ENCODE measurements at regions not wholly inside any gene's neighbourhood (a gene's known extent, or its start where the extent isn't known, plus 50 kb on each side); places are given as distances from the start of the nearest gene placed in this dataset.

DNA sequence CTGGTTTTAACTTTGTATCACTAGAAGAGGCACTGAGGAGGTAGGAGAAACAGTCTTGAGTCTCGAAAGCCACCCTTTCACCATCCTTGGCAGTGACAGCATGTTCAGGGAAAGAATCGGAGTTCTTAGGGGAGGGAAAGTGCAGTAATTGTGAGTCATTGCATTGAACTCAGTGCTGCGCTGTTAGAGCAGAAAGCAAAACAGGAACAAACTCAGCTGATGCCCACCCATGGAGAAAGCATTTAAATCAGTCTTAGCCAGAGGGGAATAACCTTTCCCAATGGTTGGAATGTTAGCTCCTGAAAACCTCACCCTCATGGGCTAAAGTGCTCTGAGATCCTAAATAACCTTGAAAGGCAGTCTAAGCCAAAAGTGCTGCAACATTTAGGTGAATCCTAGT is 845.6 kb upstream of the CNTNAP5 start:
- no peak for TF ChIP-seq CTCF (IDR thresholded peaks at IDR 0.05; ENCODE audit: insufficient read depth, low read length, poor library complexity, severe bottlenecking)
- DNase-seq (ENCODE audit: low read depth): no peak

GRCh38 chr2:123195957-123196356 is 829.1 kb upstream of the CNTNAP5 start:
- DNase-seq (ENCODE audit: low read depth): no peak
- H3K4me3 ChIP-seq (ENCODE audit: low read depth, low read length): no peak overlapping the region
- no peak for TF ChIP-seq CTCF (IDR thresholded peaks at IDR 0.05; ENCODE audit: insufficient read depth, low read length, poor library complexity, severe bottlenecking)
- no peaks in the 10 kb centered on the region for H3K36me3 ChIP-seq (ENCODE audit: control insufficient read depth, insufficient read depth, low read length)
- H3K27me3 ChIP-seq (ENCODE audit: control insufficient read depth, insufficient read depth, low read length): no peaks in the 10 kb centered on the region

More for the DNA sequence above, 845.6 kb upstream of the CNTNAP5 start:
- no peak overlapping the region for H3K4me3 ChIP-seq (ENCODE audit: low read depth, low read length)
- no peaks in the 10 kb centered on the region for H3K27me3 ChIP-seq (ENCODE audit: control insufficient read depth, insufficient read depth, low read length)
- H3K36me3 ChIP-seq (ENCODE audit: control insufficient read depth, insufficient read depth, low read length): no peaks in the 10 kb centered on the region

DNA sequence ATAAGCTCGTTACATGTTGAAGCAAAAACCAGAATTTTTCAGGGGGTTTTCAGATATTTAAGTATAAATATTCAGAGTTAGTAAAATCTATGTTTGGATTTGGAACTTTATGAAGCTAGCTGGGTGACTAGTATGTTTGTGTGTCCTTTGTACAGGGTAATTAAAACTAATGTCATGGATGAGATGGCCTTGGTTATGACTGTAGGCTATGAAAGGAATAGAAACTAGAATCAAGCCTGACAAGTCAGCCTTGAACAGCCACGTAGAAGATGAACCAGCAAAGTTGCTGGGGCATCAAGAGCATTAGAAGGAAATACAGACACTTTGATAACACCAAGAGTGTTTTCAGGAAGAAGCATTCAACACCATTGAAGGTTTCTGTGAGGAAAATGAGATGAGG is 825.1 kb upstream of the CNTNAP5 start:
- H3K36me3 ChIP-seq (ENCODE audit: control insufficient read depth, insufficient read depth, low read length): no peaks in the 10 kb centered on the region
- no peak for DNase-seq (ENCODE audit: low read depth)
- no peak for TF ChIP-seq CTCF (IDR thresholded peaks at IDR 0.05; ENCODE audit: insufficient read depth, low read length, poor library complexity, severe bottlenecking)
- H3K4me3 ChIP-seq (ENCODE audit: low read depth, low read length): no peak overlapping the region
- H3K27me3 ChIP-seq (ENCODE audit: control insufficient read depth, insufficient read depth, low read length): no peaks in the 10 kb centered on the region

DNA sequence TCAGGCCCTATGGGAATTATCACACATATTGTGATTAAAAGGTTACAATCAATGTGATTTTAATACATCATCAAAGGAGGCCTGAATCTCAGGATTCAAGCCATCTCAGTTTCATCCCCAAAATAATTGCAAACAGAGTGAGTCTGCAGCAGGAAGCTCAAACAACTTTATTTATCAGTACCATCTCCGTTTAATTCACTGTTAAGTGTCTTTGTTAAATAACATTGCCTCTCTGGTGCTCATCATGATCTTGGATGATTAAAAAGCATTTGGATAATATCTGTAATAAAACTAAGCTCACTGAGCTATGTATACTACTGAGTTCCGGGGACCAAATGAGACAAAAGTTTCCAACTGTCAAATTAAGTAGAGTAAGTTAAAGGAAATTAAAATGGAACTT is 817.8 kb upstream of the CNTNAP5 start:
- DNase-seq (ENCODE audit: low read depth): no peak
- TF ChIP-seq CTCF (IDR thresholded peaks at IDR 0.05; ENCODE audit: insufficient read depth, low read length, poor library complexity, severe bottlenecking): no peak
- H3K36me3 ChIP-seq (ENCODE audit: control insufficient read depth, insufficient read depth, low read length): no peaks in the 10 kb centered on the region
- no peaks in the 10 kb centered on the region for H3K27me3 ChIP-seq (ENCODE audit: control insufficient read depth, insufficient read depth, low read length)
- no peak overlapping the region for H3K4me3 ChIP-seq (ENCODE audit: low read depth, low read length)

DNA sequence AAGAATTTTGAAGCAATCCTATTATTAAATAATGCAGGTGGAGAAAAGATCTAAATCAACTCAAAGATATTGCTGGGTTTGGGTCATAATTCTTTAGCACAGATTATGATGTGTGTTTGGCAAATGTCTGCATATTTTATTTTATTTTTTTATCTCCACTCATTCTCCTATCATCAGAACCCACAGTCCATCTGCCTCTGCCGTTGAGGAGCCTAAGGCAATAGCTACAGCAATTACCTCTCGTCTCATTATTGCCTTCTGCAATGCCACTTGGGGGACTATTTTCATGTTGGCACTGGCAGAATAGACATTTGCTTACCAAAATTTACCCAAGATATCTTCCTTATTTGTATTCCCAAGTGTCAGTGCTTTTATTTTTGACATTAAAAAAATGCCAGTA is 815.9 kb upstream of the CNTNAP5 start:
- no peaks in the 10 kb centered on the region for H3K36me3 ChIP-seq (ENCODE audit: control insufficient read depth, insufficient read depth, low read length)
- no peak for DNase-seq (ENCODE audit: low read depth)
- H3K27me3 ChIP-seq (ENCODE audit: control insufficient read depth, insufficient read depth, low read length): no peaks in the 10 kb centered on the region
- TF ChIP-seq CTCF (IDR thresholded peaks at IDR 0.05; ENCODE audit: insufficient read depth, low read length, poor library complexity, severe bottlenecking): no peak
- H3K4me3 ChIP-seq (ENCODE audit: low read depth, low read length): no peak overlapping the region

DNA sequence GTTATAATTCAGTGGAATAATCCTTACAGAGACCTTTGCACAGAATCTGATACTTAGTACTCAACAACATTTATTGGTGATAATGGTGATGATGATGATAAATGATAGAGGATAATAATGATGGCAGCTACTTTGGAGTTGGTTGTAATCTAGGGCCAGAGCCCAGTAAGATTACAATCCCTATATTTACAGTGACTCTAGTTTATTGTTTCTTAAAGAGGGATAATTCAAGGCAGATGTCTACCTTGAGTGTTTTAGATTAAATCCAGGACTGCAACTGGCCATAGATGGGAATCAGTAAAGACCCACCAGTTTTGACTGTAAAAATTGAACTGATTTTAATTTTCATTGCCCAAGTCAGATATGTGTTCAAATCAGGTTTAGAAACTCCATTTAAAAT is 813.9 kb upstream of the CNTNAP5 start:
- DNase-seq (ENCODE audit: low read depth): no peak
- no peaks in the 10 kb centered on the region for H3K27me3 ChIP-seq (ENCODE audit: control insufficient read depth, insufficient read depth, low read length)
- no peaks in the 10 kb centered on the region for H3K36me3 ChIP-seq (ENCODE audit: control insufficient read depth, insufficient read depth, low read length)
- no peak overlapping the region for H3K4me3 ChIP-seq (ENCODE audit: low read depth, low read length)
- no peak for TF ChIP-seq CTCF (IDR thresholded peaks at IDR 0.05; ENCODE audit: insufficient read depth, low read length, poor library complexity, severe bottlenecking)
